ENCODE measurements at regions not wholly inside any gene's neighbourhood (a gene's known extent, or its start where the extent isn't known, plus 50 kb on each side); places are given as distances from the start of the nearest gene placed in this dataset.

- no peak for DNase-seq (ENCODE audit: low read depth)
Measured at GRCh38 chr2:237035781-237036475, 49.8 kb upstream of the COPS8 start.
